LNCAP (cell line): ENCODE measurements at regions not wholly inside any gene's neighbourhood (a gene's known extent, or its start where the extent isn't known, plus 50 kb on each side); places are given as distances from the start of the nearest gene placed in this dataset.
A peak's percentile ranks its signal among the peaks of the same experiment; 100 is the strongest.

ENCODE experiments used
- CTCF ChIP-seq: fragments of 450-650 bp; IDR thresholded peaks from 2 replicates; pipeline ENCODE4 v1.5.1; 2017; ENCODE audit warnings: mild to moderate bottlenecking

GRCh38 chr15:79185199-79185598 lies 94.6 kb upstream of the RASGRF1 start:
- TF ChIP-seq CTCF = peak; percentile 24; the same call in 1 of the 2 replicates

GRCh38 chr15:79184465-79184892 lies 93.9 kb upstream of the RASGRF1 start:
- TF ChIP-seq CTCF = peak; percentile 98

- TF ChIP-seq CTCF = no peak
Observed at GRCh38 chr15:79180318-79180717, 89.7 kb upstream of the RASGRF1 start.

GRCh38 chr15:79179597-79179996 lies 89.0 kb upstream of the RASGRF1 start:
- no peak for TF ChIP-seq CTCF

GRCh38 chr15:79179108-79179561 lies 88.6 kb upstream of the RASGRF1 start:
- TF ChIP-seq CTCF = no peak

- no peak for TF ChIP-seq CTCF
Observed at GRCh38 chr15:79178594-79178993, 88.0 kb upstream of the RASGRF1 start.

GRCh38 chr15:79176151-79176550 lies 85.6 kb upstream of the RASGRF1 start:
- TF ChIP-seq CTCF = no peak

GRCh38 chr15:79172801-79173460 lies 82.4 kb upstream of the RASGRF1 start:
- TF ChIP-seq CTCF = no peak
